WTC11 (cell line): ENCODE measurements at regions not wholly inside any gene's neighbourhood (a gene's known extent, or its start where the extent isn't known, plus 50 kb on each side); places are given as distances from the start of the nearest gene placed in this dataset.

ENCODE experiments used
- ATF2 ChIP-seq: sonication (generic); formaldehyde crosslinking; IDR thresholded peaks from 2 replicates; pipeline ENCODE4 v1.8.1; 2022; ENCODE audit warnings: low read depth, missing genetic modification reagents, borderline replicate concordance
- NR2C2 ChIP-seq: sonication (generic); formaldehyde crosslinking; IDR thresholded peaks from 2 replicates; pipeline ENCODE4 v1.8.0; 2022; ENCODE audit warnings: mild to moderate bottlenecking, missing genetic modification reagents
- RELA ChIP-seq: sonication (generic); formaldehyde crosslinking; IDR thresholded peaks from 2 replicates; pipeline ENCODE4 v1.8.1; 2022; ENCODE audit warnings: missing genetic modification reagents, mild to moderate bottlenecking, borderline replicate concordance
- ZNF512 ChIP-seq: sonication (generic); formaldehyde crosslinking; IDR thresholded peaks from 2 replicates; pipeline ENCODE4 v1.8.1; 2022; ENCODE audit warnings: missing genetic modification reagents, borderline replicate concordance

- TF ChIP-seq RELA (CRISPR knock-in tag) = no peak
- TF ChIP-seq NR2C2 (CRISPR knock-in tag) = no peak
- no peak for TF ChIP-seq ZNF512 (CRISPR knock-in tag)
- TF ChIP-seq ATF2 (CRISPR knock-in tag) = no peak
Measured at GRCh38 chrX:99398545-99398944, 1011.5 kb downstream of the PCDH19 start.
